ENCODE measurements at regions not wholly inside any gene's neighbourhood (a gene's known extent, or its start where the extent isn't known, plus 50 kb on each side); places are given as distances from the start of the nearest gene placed in this dataset.

GRCh38 chr14:23785208-23785607, 149.0 kb downstream of the DHRS2 start:
- TF ChIP-seq CTCF (conservative IDR thresholded peaks at IDR 0.05; ENCODE audit: low read depth, low read length), result no peak
- H3K4me3 ChIP-seq (ENCODE audit: low read depth, low read length), result no peak overlapping the region
- no peak for DNase-seq (ENCODE audit: low read depth)

GRCh38 chr14:23787436-23787835, 151.3 kb downstream of the DHRS2 start:
- no peak overlapping the region for H3K4me3 ChIP-seq (ENCODE audit: low read depth, low read length)
- no peak for DNase-seq (ENCODE audit: low read depth)
- TF ChIP-seq CTCF (conservative IDR thresholded peaks at IDR 0.05; ENCODE audit: low read depth, low read length), result no peak

DNA sequence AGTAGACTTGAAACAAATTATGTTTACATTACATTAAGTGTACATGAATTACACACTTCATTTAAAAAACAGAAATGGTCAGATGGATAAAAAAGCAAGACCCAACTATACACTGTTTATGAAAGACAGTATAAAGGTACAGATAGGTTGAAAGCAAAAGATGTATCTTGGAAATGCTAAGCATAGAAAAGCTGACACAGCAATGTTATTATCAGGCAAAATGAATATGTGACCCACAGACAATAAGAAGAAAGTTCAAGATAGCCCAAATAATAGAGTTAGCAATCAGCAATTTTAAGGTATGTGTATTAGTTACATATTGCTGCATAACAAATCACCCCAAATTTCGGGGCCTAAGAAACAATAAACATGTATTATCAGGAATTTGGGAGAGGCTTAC, 153.5 kb downstream of the DHRS2 start:
- TF ChIP-seq CTCF (conservative IDR thresholded peaks at IDR 0.05; ENCODE audit: low read depth, low read length), result no peak
- no peak overlapping the region for H3K4me3 ChIP-seq (ENCODE audit: low read depth, low read length)
- DNase-seq (ENCODE audit: low read depth), result no peak

DNA sequence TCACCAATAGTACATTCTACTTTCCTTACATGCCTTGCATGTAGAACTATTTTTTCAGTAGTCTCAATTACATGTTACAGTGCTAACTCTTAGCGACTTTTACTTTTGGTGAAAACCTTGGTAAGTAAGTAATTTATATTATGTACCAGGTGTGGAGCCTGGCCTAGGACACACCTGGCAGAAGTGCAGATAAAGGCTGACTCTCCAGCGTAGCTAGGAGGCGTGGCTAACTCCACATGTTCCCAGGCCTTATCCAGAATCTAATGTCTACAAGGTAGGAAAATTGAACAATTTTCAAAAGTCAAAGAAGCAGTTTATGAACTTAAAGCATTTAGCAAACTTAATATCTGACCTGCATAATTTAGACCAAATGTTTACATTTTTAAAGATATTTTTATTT, 157.4 kb downstream of the DHRS2 start:
- no peak for TF ChIP-seq CTCF (conservative IDR thresholded peaks at IDR 0.05; ENCODE audit: low read depth, low read length)
- H3K4me3 ChIP-seq (ENCODE audit: low read depth, low read length), result no peak overlapping the region
- DNase-seq (ENCODE audit: low read depth), result no peak

- no peak for DNase-seq (ENCODE audit: low read depth)
- TF ChIP-seq CTCF (conservative IDR thresholded peaks at IDR 0.05; ENCODE audit: low read depth, low read length), result no peak
Measured at GRCh38 chr14:23800811-23801210, 152.8 kb upstream of the DHRS4 start.

DNA sequence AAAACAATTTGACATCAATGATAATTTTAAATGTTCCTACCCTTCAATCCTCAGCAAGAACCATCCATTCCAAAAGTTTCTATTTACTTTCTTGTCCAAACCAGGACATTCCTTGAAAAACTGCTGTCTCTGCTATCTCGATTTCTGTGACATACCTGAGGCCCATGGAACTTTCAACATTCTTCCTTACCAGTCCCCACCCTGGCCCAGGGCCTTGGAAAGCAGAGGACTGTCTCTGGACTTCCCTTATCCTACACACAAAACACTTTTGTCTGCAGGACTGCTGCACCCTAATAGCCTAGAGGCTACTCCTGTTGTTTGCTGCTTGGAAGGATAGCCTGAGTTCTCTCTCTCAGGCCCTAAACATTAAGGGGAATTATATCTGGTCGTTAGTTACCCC, 151.8 kb upstream of the DHRS4 start:
- TF ChIP-seq CTCF (conservative IDR thresholded peaks at IDR 0.05; ENCODE audit: low read depth, low read length), result no peak
- H3K4me3 ChIP-seq (ENCODE audit: low read depth, low read length), result no peak overlapping the region
- DNase-seq (ENCODE audit: low read depth), result no peak

More at GRCh38 chr14:23800811-23801210, 152.8 kb upstream of the DHRS4 start:
- H3K4me3 ChIP-seq (ENCODE audit: low read depth, low read length), result no peak overlapping the region

GRCh38 chr14:23804817-23805216, 148.8 kb upstream of the DHRS4 start:
- H3K4me3 ChIP-seq (ENCODE audit: low read depth, low read length), result no peak overlapping the region
- no peak for DNase-seq (ENCODE audit: low read depth)
- no peak for TF ChIP-seq CTCF (conservative IDR thresholded peaks at IDR 0.05; ENCODE audit: low read depth, low read length)
